ENCODE measurements at regions not wholly inside any gene's neighbourhood (a gene's known extent, or its start where the extent isn't known, plus 50 kb on each side); places are given as distances from the start of the nearest gene placed in this dataset.

DNA sequence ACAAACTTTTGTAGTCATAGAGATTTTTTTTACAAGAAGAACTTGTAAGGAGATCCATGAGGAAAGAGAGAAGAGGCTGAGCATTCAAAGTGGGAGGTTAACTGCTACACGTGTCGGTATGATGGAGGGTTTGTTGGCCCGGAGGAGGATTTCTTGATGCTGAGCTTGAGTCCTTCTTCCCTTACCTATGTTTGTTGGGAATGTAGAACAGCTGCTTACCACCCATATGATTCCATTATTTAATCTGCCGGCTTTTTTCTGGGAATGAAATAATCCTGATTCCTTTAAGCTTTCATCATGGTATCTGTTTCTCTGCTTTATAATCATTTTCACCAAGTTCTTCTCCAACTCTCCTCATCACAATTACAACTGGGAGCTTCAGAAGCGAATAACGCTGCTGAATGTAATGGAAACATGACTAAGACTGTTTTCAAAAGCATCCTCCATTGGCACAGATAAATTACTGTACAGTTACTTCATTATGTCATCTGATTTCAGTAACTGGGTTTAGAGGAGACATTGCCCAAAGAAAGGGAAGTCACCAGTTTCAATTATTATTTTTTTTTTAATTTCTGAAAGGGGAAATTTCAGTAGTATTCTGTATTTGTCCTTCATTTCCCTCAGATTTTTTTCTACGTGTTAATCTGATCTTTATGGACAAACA is 420.6 kb downstream of the SPRY1 start:
- no peak for DNase-seq

DNA sequence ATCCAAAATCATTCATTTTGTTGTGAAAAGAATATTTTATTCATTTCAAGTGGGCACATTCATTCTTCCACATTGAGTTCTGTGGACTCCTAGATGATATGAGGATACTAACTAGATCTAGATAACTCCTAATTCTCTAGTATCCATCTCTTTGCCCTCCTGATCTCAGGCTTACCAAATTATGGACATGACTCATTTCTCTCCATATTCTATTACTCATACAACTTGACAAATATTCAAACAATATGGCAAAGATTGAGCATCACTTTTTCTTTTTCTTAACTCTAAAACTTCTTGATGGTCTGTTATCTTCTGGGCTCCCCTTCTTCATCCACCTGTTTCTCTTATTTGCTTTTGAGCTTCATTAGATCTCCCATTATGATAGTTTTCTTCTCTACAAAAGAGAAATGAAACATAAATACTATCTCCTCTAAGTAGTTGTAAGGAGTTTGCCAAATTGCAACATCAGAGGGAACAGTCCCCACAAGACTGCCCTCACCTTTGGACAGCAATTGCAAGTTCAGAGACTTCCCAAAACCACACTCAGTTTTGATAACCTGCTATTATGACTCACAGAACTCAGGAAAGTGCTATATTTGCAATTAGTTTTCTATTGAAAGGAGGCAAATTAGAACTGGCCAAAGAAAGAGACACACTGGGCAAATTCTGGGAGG is 422.9 kb downstream of the SPRY1 start:
- DNase-seq: peak; percentile 47

DNA sequence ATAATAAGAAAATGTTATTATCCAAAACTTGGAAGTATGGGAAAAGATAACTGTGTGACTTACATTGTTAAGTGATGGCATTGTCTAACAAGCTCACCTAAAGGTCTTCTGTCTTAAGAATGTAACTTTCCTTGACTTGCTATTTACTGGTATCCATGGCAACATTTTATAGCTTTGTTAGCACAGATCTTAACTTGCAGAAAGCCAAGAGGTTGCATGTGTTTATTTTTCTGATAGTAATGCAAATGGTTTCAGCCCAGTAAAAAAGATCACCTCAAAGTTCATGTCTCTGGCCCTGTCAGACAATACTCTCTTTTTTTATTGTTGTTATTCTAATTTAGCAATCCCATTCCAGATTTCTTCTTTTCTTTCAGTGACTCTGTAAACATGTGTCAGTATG is 425.3 kb downstream of the SPRY1 start:
- no peak for DNase-seq

DNA sequence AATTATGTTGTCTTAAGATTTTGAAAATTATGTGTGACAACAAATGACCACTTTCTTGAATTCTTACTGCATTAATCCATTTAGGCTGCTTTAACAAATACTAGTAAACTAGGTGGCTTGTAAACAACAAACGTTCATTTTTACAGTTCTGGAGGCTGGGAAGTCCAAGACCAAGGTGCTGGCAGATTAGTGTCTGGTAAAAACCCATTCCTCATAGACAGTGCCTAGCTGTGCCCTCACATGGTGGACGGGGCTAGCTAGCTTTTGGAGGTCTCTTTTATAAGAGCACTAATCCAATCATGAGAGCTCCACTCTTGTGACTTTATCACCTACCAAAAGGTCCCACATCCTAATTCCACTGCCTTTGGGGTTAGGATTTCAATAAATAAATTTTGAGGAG is 425.8 kb downstream of the SPRY1 start:
- DNase-seq: no peak

DNA sequence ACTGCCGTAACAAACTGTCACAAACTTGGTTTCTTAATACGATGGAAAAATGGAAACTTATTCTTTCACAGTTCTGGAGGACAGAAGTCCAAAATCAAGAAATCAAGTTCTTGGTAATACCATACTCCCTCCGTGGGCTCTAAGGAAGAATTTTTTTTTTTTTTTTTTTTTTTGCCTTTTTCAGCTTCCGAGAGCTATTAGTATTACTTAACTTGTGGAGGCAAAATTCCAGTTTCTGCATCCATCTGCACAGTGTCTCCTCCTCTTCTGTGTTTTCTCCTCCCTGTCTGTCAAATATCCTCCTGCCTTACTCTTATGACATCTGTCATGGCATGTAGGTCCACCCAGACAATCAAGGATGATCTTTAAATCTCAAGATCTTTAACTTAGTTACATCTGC is 426.6 kb downstream of the SPRY1 start:
- DNase-seq: no peak

DNA sequence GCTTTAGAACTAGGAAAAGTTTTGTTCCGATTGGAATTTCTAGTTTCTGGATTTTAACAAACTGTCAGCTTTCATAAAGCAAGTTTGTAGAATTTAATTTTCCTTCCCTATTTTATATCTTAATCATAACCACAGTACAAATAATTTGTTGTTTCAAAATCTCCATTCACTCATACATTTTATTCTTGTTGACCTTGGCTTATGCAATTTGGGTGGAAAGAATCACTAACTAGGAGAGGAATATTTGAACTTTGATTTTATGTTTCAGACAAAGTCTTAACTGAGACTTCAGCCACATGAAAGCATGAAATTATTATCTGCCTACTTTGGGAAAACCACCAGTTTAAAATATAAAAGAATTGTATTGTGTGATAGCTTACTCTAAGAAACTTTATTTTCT is 427.9 kb downstream of the SPRY1 start:
- no peak for DNase-seq

DNA sequence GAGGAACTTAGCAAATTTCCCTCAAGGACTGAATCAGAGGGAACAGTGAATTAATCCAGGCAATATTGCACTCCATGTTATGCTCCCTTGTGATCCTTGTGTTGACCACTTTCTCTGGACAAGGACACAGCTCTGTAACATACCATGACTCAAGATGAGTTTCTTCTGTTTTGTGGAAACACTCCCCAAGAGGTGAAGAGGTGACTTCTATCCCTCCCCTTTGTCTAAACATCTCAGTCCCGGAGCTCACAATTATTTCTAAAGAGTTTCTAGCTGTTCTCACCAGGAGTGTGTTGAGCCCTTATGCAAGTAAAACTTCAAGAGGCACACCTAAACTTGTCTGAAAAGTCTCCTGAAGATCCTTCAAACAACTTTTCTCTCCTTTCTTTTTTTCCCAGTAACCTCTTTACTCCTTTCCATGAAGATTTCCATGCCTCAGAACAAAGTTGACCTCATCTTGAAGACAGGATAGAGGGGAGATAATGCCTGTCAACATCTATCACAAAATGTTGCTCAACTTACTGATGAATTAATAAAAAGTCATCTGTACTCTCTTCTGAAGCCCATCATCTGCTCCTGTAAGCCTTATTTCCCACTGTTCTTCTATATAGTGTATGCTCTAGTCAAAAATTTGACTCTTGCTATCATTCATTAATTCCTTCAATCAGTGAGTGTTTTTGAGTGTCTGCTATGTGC is 429.1 kb downstream of the SPRY1 start:
- DNase-seq: no peak

DNA sequence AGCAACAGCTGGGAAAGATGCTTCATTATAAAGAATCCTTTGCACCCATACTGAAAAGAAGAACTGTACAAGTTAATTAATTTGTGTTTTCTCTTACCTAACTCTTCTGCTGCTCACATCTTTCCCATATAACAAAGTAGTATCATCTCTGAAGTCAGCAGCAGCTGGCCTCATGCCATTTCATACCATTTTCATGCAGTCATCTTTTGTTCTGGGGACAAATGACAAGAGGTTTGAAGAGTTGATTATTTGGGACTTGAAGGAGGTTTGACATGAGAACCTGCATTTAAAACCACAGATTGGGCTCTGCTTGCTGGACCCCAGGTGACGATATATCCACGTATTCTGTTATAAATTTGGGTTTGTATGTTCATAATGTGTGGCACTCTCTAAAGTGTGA is 430.3 kb downstream of the SPRY1 start:
- peak; percentile 85 for DNase-seq

DNA sequence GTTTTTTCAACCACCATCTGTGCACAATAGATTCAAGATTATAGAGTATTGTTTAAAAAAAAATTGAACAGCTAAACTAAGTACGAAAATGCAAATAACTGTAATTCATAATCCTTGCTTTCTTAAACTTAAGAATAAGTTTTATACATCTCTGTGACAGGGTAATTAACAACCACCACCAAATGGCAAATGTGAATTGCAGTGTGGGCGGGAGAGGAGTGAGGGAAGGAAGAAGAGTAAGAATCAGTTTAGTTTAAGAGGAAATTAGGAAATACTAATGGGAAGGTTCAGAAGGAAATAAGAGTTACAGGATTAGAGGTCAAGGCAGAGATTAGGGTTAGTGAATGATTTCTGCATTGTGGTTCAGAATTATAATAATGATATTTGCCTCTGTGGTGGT is 430.9 kb downstream of the SPRY1 start:
- no peak for DNase-seq

DNA sequence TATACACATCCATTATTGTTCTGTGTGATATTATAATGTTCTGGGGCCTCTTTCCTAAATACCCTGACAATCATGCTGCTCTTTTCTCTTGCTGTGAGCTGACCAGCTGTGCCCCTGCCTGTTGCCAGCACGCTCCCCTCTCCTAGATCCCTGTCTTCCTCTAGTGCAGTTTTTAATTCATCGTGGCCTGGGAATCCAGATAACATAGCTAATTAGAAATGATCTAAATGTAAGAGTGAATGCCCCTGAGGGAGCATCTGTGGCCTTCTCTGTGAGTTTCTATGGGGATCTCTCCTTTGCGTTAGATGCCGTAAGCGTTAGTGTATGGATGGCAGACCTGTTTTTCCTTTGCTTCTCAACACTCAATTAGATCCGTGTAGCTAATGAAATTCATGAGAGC is 434.3 kb downstream of the SPRY1 start:
- no peak for DNase-seq

DNA sequence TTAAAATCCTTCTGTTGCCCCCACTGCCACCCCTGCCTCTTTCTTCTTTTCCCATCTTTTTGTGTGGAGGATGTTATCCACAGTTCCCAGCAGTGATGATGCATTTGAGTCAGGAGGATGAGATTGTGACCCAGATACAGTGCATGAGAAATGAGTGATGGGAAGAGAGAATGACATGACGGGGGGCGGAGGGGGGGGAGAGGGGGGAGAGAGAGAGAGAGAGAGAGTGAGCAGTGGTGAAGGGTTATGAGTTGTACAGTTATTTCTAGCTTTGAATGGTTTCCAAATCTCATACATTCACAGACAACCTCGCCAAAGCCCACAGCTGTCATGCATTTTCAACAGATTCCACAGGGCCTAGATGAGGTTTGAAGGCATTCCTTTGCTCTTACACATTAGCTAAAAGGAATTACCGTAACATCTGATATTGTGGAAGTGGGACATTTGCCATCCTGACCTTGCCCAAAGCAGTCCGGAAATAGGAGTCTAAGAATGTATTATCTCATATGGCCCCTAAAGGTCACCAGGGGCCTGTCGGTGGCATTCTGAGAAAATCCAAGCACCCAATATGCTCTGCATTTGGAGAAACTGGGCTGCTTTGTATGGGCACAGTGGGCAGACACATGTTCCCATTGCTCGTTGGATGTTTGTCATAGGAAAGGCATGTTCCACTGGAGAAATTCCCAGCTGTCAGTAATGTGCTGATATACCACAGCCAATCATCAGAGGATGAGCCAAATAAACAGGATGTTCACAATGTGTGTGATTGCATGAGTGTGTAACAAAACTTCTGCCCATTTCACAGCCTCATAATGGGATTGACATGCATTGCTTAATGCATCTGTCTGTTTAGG is 435.8 kb downstream of the SPRY1 start:
- peak; percentile 100 for DNase-seq

DNA sequence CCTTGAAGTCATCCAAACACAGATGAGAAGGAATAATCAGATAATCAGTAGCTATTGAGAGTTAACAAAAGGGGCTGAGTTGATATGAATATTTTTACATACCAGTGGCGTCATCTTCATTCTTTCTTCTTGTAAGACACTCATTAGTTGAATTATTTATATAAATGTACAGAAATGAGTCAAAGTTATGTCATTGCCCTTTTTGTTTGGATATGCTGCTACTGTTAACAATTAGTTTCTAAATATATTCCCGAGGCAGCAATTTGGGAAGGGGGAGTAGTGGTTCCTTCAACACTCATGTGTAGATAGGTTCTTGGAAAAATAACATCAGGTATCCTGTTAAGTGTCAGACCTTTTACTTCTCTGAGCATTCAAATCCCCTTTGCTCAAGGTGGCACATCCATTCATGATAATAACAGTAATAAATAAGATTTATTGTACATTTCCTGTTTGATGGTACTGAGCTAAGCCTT is 436.6 kb downstream of the SPRY1 start:
- peak; percentile 86 for DNase-seq

DNA sequence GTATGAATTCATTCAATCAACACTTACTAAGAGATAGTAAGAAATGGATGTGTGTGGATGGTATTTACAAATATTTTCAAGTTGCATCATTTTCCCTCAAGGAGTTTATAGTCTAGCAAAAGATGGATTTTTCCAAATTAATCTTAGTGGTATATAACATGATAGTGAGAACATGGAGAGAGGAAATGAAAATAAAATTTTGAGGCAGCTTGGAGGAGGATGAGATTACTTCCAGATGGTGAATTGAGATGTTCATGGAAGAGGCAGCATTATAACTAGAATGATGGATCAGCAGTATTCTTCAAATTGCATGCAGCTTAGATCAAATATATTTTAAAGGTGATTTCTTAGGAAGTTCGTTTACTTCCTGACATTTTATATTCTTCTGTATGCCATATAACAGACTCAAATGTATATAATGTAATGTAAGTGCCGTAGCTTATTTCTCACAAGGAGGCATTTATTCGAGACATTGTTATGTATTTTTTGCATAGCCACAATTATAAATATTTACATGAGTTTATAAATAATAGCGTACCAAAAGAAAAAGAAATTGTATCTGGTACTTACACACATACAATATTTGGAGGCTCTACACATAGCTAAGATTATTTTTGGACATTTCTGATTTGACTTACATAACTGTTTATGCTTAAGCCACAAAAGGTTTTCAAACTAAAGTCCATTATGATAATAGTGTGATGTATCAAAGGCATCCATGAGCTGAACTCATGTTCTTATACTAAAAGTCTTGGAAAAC is 439.4 kb downstream of the SPRY1 start:
- DNase-seq: no peak

DNA sequence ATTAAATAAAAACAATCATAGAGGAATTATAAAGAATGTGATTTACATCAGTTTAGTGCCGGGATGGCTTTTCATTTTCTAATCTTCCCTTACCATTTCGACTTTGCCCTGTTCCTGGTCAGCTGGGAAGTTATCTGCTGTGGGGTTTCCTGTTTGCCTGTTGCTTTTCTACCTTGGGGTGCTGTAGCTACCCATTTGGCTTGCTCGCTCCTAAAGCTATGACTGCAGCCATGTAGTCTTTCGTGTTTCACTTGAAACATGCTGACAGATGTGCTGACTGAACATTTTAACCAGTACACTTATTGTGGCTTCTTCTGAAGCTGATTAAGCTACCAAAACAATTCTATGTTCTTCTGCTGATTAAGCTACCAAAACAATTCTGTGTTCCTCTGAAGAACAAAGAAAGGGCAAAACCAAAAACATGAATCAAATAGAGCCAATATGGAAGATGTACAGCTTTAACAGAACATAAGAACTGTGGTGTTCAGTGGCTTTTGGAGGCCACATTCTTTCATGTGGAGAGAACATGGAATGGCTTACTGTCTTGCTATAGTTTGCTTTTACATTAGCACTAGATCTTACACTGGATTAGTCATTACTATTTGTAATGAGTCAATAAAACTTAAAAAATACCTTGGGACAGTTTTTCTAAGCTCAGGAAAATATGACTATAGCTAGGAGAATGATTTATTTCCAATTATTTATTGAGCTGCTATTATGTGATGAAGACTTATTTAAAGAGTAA is 440.4 kb downstream of the SPRY1 start:
- peak; percentile 78 for DNase-seq

DNA sequence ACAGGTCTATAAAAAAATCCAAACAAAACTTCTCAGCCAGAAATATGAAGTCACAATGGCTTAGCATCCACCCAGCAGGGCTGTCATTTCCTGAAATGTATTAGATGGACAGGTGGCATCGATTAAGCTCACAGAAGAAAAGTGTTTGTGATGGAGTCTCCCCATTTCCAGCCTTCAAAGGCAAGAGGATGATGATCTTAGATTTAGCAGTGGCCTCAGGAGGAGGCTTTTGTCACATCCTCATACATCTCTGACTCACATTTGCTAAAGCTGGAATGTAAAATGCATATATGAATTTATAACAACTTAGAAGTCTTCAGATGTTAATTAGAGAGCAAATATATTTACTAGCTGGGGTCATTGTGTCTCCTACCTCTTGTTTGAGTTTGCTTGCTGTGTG is 441.9 kb downstream of the SPRY1 start:
- DNase-seq: peak; percentile 54

DNA sequence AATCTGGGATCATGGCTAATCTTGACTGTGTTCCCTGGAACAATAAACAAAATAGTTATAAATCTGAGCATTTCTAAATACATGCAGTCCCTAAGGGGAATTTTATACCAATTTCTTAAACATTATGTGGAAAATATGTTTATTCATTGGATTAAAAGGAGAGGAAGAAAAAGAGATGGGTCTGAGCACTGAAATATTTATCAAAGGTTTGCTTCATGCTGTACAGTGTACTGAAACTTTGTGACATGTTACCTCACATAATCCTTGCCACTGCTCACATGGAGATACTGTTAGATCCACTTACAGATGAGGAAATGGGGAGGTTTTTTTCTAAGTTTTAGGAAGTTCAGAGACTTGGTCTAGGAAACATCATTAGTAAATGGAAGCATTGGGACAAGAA is 443.6 kb downstream of the SPRY1 start:
- no peak for DNase-seq

DNA sequence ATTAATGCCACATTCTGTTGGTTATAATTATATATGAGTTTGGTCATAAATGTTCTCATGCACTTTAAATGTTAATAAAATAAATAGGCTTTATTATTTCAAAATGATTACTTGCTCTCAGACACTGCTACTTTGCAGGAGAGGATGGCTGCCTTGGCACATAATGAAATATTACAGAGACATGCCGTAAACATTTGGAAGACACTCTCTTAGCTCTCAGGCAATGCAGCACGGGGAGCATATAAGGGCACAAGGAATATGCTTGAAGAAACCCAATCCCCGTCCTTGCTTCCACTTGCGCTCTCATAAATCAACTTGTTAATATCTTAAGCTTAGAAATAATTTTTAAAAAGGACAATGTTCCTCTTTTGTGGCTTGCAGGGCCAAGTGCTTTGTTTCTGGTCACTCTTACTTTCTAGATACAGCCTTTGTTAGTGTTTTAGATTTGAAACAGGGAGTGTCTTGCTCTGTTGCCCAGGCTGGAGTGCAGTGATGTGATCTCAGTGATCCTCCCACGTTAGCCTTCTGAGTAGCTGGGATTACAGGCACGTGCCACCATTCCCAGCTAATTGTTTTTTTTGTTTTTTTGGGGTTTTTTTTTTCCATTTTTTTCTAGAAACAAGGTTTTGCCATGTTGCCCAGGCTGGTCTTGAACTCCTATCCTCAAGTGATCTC is 445.0 kb downstream of the SPRY1 start:
- DNase-seq: no peak

DNA sequence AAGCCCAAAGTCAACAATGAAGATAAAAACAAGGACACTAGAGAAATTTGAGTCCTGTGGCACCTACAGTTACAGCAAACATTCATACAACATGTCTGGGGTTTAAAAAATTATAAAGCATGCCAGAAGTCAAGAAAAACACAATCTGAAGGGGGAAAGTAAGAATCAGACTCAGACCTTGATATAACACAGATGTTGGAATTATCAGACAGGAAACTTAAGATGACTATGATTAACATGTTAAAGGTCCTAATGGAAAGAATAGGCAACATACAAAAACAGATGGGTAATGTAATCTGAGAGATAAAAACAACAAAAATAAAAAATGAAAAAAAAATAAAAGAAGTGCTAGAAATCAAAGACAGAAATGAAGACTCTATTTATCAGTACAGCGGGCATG is 446.5 kb downstream of the SPRY1 start:
- peak; percentile 43 for DNase-seq

DNA sequence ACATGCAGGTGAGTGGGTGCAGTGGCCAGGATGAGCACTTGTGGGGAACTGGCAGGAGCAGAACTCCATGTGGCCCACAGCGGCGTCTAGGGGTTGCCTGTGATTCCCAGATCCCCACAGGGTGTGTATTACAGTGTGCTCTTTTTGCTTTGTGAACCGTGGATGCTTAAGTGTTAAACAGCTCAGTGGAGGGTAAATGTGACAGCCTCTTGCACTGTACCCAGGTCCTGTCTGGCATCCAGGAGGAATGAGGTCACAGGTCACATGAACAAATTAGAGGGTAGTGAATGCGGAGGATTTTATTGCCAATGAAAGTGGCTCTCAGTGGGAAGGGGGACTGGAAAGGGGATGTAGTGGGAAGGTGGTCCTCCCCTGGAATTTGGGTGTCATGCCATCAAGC is 447.8 kb downstream of the SPRY1 start:
- DNase-seq: no peak

DNA sequence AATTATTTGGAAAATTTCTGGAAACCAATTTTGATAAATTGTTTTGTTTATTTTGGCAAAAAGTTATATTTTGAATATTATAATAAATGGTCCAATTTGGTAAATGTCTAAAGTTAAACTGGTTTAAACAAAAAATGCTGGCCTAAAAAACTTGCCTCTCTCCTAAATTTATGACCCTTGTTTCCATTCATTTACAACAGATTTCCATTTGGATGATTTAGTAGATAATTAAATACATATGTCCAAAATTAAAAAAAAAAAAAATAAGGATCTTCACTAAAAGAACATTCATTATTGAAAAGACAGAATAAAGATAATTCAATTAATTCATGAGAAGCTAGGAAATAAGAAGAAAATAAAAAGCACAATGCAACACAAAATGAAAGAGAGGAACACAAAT is 449.5 kb downstream of the SPRY1 start:
- DNase-seq: no peak

DNA sequence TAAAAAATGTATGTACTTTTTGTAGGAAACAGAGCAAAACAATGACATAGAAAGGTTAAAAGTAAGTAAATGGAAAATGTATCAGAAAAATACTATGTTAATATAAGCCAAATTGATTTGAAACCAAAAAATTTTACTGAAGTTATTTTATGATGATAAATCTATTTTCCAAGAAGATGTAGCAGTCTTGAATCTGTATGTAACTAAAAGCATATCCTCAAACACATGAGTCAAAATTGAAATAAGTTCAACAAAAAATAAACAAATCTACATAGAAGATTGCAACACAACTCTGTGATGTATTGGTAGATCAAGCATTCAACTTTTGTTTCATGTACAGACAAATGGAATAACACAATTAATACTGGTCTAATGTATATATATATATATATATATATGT is 450.0 kb downstream of the SPRY1 start:
- DNase-seq: no peak
